ENCODE measurements at regions not wholly inside any gene's neighbourhood (a gene's known extent, or its start where the extent isn't known, plus 50 kb on each side); places are given as distances from the start of the nearest gene placed in this dataset.

DNA sequence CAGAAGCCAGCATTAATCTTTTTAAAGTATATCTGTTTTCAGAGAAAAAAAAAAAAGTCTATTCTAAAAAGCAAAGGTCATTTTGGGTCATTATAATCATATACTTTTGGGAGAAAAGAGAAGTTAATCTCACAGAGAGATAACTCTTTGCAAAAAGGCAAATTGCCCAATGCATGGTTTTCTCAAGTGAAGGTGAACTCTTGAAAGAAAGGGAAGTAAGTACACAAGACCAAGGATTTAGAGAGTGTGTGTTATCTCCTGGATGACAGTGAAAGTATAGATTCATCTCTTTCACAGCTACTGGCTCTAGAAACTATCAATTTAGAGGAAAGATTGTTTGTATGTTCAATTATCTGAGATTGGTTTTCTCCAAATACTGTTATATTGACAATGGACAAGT, 151.4 kb downstream of the CD8B2 start:
- TF ChIP-seq YY1 (IDR thresholded peaks at IDR 0.05; ENCODE audit: insufficient read depth, insufficient read length) (no peak), SUZ12 (IDR thresholded peaks at IDR 0.05; ENCODE audit: extremely low read depth, insufficient read depth, insufficient read length) (no peak)

Measured in NT2/D1 (cell line).